Activated T-cell treated with anti-CD3 and anti-CD28 coated beads, Interleukin-2, amount 50 U/mL, for 24 hours (primary cell): ENCODE measurements at regions not wholly inside any gene's neighbourhood (a gene's known extent, or its start where the extent isn't known, plus 50 kb on each side); places are given as distances from the start of the nearest gene placed in this dataset.
"Not testable (repeated sequence)": the region's sequence is repeated elsewhere in the genome, so short reads cannot be mapped to it uniquely, and the experiment has no call there.

ENCODE experiments used
- DNase-seq: peaks from one replicate; pipeline ENCODE4 v3.0.0-alpha.2; 2020
- H3K27ac Mint-ChIP-seq: 2 replicates; pipeline ENCODE4 v1.8.0; 2020; ENCODE audit warnings: mild to moderate bottlenecking, mixed read lengths
- H3K27me3 Mint-ChIP-seq: 2 replicates; pipeline ENCODE4 v1.8.0; 2020; ENCODE audit warnings: mixed read lengths
- H3K36me3 Mint-ChIP-seq: 2 replicates; pipeline ENCODE4 v1.8.0; 2020; ENCODE audit warnings: low read depth, mixed read lengths
- H3K4me1 Mint-ChIP-seq: 2 replicates; pipeline ENCODE4 v1.8.0; 2020; ENCODE audit warnings: low read depth, mixed read lengths
- H3K4me3 Mint-ChIP-seq: 2 replicates; pipeline ENCODE4 v1.8.0; 2020; ENCODE audit warnings: mild to moderate bottlenecking, moderate library complexity, mixed read lengths
- H3K9me3 Mint-ChIP-seq: 2 replicates; pipeline ENCODE4 v1.8.0; 2020; ENCODE audit warnings: mixed read lengths

- no peak overlapping the region for H3K27ac Mint-ChIP-seq
- peaks cover 35% of the 10 kb centered on the region for H3K4me1 Mint-ChIP-seq
- no peaks in the 10 kb centered on the region for H3K9me3 Mint-ChIP-seq
- peaks cover 64% of the 10 kb centered on the region for H3K27me3 Mint-ChIP-seq
- H3K4me3 Mint-ChIP-seq: no peak overlapping the region
- H3K36me3 Mint-ChIP-seq: no peaks in the 10 kb centered on the region
- DNase-seq: no peak
Observed at GRCh38 chr10:9230625-9231024, 1176.1 kb downstream of the GATA3 start.

GRCh38 chr10:9234191-9234590 lies 1179.7 kb downstream of the GATA3 start:
- DNase-seq: no peak
- Mint-ChIP-seq H3K27ac (no peak overlapping the region), H3K27me3 (peaks cover 57% of the 10 kb centered on the region), H3K36me3 (no peaks in the 10 kb centered on the region), H3K4me3 (no peak overlapping the region), H3K9me3 (no peaks in the 10 kb centered on the region), H3K4me1 (peaks cover 30% of the 10 kb centered on the region)

GRCh38 chr10:9238041-9238440 lies 1183.6 kb downstream of the GATA3 start:
- peaks cover under 1% of the 10 kb centered on the region for H3K4me1 Mint-ChIP-seq
- no peak overlapping the region for H3K4me3 Mint-ChIP-seq
- no peak overlapping the region for H3K27ac Mint-ChIP-seq
- H3K36me3 Mint-ChIP-seq: no peaks in the 10 kb centered on the region
- no peaks in the 10 kb centered on the region for H3K9me3 Mint-ChIP-seq
- DNase-seq: no peak
- peaks cover 40% of the 10 kb centered on the region for H3K27me3 Mint-ChIP-seq

- Mint-ChIP-seq H3K36me3 (no peaks in the 10 kb centered on the region), H3K27ac (no peak overlapping the region), H3K4me1 (no peaks in the 10 kb centered on the region), H3K4me3 (no peak overlapping the region), H3K9me3 (no peaks in the 10 kb centered on the region), H3K27me3 (peaks cover 43% of the 10 kb centered on the region)
- no peak for DNase-seq
Observed at GRCh38 chr10:9239298-9239697, 1184.8 kb downstream of the GATA3 start.

GRCh38 chr10:9243941-9244411 lies 1189.5 kb downstream of the GATA3 start:
- H3K27me3 Mint-ChIP-seq: peaks cover 48% of the 10 kb centered on the region
- no peak overlapping the region for H3K27ac Mint-ChIP-seq
- no peaks in the 10 kb centered on the region for H3K9me3 Mint-ChIP-seq
- no peaks in the 10 kb centered on the region for H3K4me1 Mint-ChIP-seq
- no peaks in the 10 kb centered on the region for H3K36me3 Mint-ChIP-seq
- DNase-seq: no peak
- no peak overlapping the region for H3K4me3 Mint-ChIP-seq

GRCh38 chr10:9244864-9245263 lies 1190.4 kb downstream of the GATA3 start:
- H3K27me3 Mint-ChIP-seq: peaks cover 50% of the 10 kb centered on the region
- H3K36me3 Mint-ChIP-seq: no peaks in the 10 kb centered on the region
- H3K9me3 Mint-ChIP-seq: no peaks in the 10 kb centered on the region
- H3K4me1 Mint-ChIP-seq: no peaks in the 10 kb centered on the region
- H3K27ac Mint-ChIP-seq: no peak overlapping the region
- DNase-seq: no peak
- H3K4me3 Mint-ChIP-seq: no peak overlapping the region

GRCh38 chr10:9253121-9253520 lies 1198.6 kb downstream of the GATA3 start:
- Mint-ChIP-seq H3K27ac (no peak overlapping the region), H3K9me3 (no peaks in the 10 kb centered on the region), H3K4me3 (no peak overlapping the region), H3K27me3 (peaks cover 48% of the 10 kb centered on the region), H3K36me3 (no peaks in the 10 kb centered on the region), H3K4me1 (peaks cover 1% of the 10 kb centered on the region)
- no peak for DNase-seq

GRCh38 chr10:9254353-9254752 lies 1199.9 kb downstream of the GATA3 start:
- Mint-ChIP-seq H3K4me3 (no peak overlapping the region), H3K4me1 (peaks cover 1% of the 10 kb centered on the region), H3K36me3 (no peaks in the 10 kb centered on the region), H3K9me3 (no peaks in the 10 kb centered on the region), H3K27ac (no peak overlapping the region), H3K27me3 (peaks cover 53% of the 10 kb centered on the region)
- DNase-seq: no peak

GRCh38 chr10:9260690-9261089 lies 1206.2 kb downstream of the GATA3 start:
- Mint-ChIP-seq H3K4me1 (no peaks in the 10 kb centered on the region), H3K27me3 (peaks cover 63% of the 10 kb centered on the region), H3K9me3 (no peaks in the 10 kb centered on the region), H3K27ac (no peak overlapping the region), H3K36me3 (no peaks in the 10 kb centered on the region), H3K4me3 (no peak overlapping the region)
- DNase-seq: no peak

GRCh38 chr10:9262770-9263169 lies 1208.3 kb downstream of the GATA3 start:
- H3K4me3 Mint-ChIP-seq: no peak overlapping the region
- H3K27ac Mint-ChIP-seq: no peak overlapping the region
- peaks cover 56% of the 10 kb centered on the region for H3K27me3 Mint-ChIP-seq
- no peaks in the 10 kb centered on the region for H3K4me1 Mint-ChIP-seq
- no peaks in the 10 kb centered on the region for H3K36me3 Mint-ChIP-seq
- DNase-seq: no peak
- no peaks in the 10 kb centered on the region for H3K9me3 Mint-ChIP-seq

GRCh38 chr10:9268176-9268575 lies 1213.7 kb downstream of the GATA3 start:
- DNase-seq: no peak
- no peak overlapping the region for H3K4me3 Mint-ChIP-seq
- no peaks in the 10 kb centered on the region for H3K36me3 Mint-ChIP-seq
- no peaks in the 10 kb centered on the region for H3K9me3 Mint-ChIP-seq
- H3K27ac Mint-ChIP-seq: no peak overlapping the region
- peaks cover 51% of the 10 kb centered on the region for H3K27me3 Mint-ChIP-seq
- no peaks in the 10 kb centered on the region for H3K4me1 Mint-ChIP-seq

- not testable (repeated sequence) for H3K27ac Mint-ChIP-seq, H3K4me3 Mint-ChIP-seq
Observed at GRCh38 chr10:9273126-9273833, 1218.8 kb downstream of the GATA3 start.

GRCh38 chr10:9274206-9274755 lies 1219.8 kb downstream of the GATA3 start:
- H3K4me1 Mint-ChIP-seq: no peaks in the 10 kb centered on the region
- no peaks in the 10 kb centered on the region for H3K9me3 Mint-ChIP-seq
- no peak overlapping the region for H3K4me3 Mint-ChIP-seq
- H3K36me3 Mint-ChIP-seq: no peaks in the 10 kb centered on the region
- H3K27ac Mint-ChIP-seq: no peak overlapping the region
- peaks cover 25% of the 10 kb centered on the region for H3K27me3 Mint-ChIP-seq
- DNase-seq: no peak

More at GRCh38 chr10:9273126-9273833, 1218.8 kb downstream of the GATA3 start:
- H3K4me1 Mint-ChIP-seq, DNase-seq, H3K36me3 Mint-ChIP-seq, H3K9me3 Mint-ChIP-seq: not testable (repeated sequence)
- peaks cover 33% of the 10 kb centered on the region for H3K27me3 Mint-ChIP-seq

- H3K4me1 Mint-ChIP-seq: peaks cover under 1% of the 10 kb centered on the region
- no peak overlapping the region for H3K27ac Mint-ChIP-seq
- no peak for DNase-seq
- H3K27me3 Mint-ChIP-seq: peaks cover 18% of the 10 kb centered on the region
- no peaks in the 10 kb centered on the region for H3K9me3 Mint-ChIP-seq
- no peak overlapping the region for H3K4me3 Mint-ChIP-seq
- H3K36me3 Mint-ChIP-seq: no peaks in the 10 kb centered on the region
Observed at GRCh38 chr10:9275861-9276260, 1221.4 kb downstream of the GATA3 start.

GRCh38 chr10:9285690-9286089 lies 1231.2 kb downstream of the GATA3 start:
- no peak overlapping the region for H3K27ac Mint-ChIP-seq
- H3K9me3 Mint-ChIP-seq: no peaks in the 10 kb centered on the region
- peaks cover 32% of the 10 kb centered on the region for H3K27me3 Mint-ChIP-seq
- no peaks in the 10 kb centered on the region for H3K36me3 Mint-ChIP-seq
- DNase-seq: no peak
- no peak overlapping the region for H3K4me3 Mint-ChIP-seq
- H3K4me1 Mint-ChIP-seq: peaks cover 3% of the 10 kb centered on the region
